ENCODE measurements at regions not wholly inside any gene's neighbourhood (a gene's known extent, or its start where the extent isn't known, plus 50 kb on each side); places are given as distances from the start of the nearest gene placed in this dataset.
"Not testable (repeated sequence)": the region's sequence is repeated elsewhere in the genome, so short reads cannot be mapped to it uniquely, and the experiment has no call there.

DNA sequence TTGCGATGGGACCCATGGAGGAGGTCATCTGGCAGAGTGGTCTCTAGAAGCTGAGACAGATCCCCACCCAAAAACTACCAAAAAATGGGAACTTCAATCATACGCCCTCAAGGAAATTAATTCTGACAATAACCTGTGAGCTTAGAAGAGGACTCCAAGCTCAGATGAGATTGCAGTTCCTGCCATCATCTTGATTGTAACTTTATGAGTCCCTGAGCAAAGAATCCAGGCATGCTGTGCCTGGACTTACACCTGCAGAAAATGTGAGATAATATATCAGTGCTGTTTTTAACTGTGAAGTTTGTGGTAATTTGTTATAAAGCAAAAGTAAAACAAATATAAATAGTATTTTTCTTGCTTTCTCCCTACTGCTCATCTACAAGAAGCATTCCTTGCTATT lies 299.6 kb upstream of the MBL2 start:
- no peak overlapping the region for H3K4me3 ChIP-seq (ENCODE audit: low read depth, low read length)
- TF ChIP-seq CTCF (conservative IDR thresholded peaks at IDR 0.05; ENCODE audit: low read depth, low read length): no peak
- no peak for DNase-seq (ENCODE audit: low read depth)

DNA sequence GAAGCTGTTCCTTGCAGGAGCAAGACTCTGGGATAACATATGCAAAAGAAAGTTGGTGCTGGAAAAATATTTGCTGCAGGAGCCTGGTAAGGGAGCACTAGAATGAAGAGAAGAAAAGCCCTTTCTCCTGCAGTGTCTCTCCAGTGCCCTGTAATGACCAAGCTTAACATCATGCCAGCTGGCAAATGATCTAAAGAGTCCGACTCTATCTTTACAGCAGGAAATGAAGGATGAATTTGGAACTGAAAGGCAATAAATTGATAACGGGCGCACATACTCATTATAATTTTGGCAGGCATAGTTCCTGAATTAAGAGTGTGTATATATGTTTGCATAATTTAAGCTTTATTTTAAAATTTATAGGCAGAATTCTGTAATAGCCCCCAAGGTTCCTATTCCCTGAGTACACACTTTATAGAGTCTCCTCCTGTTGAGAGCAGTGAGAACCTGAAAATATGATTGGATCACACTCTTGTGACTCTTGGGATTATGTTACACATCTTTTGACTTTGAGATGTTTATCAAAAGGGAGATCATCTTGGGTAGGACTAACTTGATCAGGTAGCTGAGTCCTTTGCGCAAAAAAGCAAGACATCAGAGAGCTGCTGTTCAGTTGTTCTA lies 299.0 kb upstream of the MBL2 start:
- TF ChIP-seq CTCF (conservative IDR thresholded peaks at IDR 0.05; ENCODE audit: low read depth, low read length): no peak
- H3K4me3 ChIP-seq (ENCODE audit: low read depth, low read length): no peak overlapping the region
- DNase-seq (ENCODE audit: low read depth): no peak

DNA sequence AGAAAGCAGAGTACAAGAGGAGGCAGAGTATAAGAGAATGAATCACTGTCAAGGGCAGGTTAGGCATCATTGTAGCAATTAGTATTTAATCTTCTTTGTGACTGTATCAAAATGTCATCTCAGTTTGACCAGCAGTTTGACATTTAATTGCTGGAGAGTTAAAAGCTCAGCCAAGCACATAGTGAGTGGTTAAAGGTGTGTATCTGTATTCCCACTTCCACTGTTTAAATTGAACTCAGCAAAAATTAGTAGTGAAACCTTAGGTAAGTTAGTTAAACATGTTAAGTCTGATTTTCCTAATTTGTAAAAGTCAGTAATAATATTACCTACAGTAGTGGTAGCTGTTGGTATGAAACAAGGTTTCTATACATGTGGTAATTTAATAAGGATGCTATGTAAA lies 296.4 kb upstream of the MBL2 start:
- H3K4me3 ChIP-seq (ENCODE audit: low read depth, low read length): no peak overlapping the region
- no peak for TF ChIP-seq CTCF (conservative IDR thresholded peaks at IDR 0.05; ENCODE audit: low read depth, low read length)
- no peak for DNase-seq (ENCODE audit: low read depth)

- no peak for DNase-seq (ENCODE audit: low read depth)
- no peak overlapping the region for H3K4me3 ChIP-seq (ENCODE audit: low read depth, low read length)
- no peak for TF ChIP-seq CTCF (conservative IDR thresholded peaks at IDR 0.05; ENCODE audit: low read depth, low read length)
These were observed 292.0 kb upstream of the MBL2 start for GRCh38 chr10:53064614-53065013.

DNA sequence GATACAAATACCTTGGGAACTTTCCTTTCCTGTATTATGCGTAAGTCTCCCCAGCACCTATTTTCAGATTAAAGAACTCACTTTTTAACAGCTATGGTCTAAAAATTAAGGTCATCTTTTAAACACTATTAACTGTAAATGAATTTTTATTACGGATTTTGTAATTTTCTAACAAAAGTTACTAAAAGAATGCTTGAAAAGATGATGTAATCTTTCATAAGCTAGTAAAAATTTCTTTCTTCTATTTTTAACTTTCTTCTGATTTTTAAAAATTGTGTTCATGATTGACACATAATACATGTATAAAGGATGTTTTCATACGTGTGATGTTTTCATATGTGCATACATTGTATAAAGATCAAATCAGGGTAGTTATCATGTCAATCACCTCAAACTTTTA lies 291.2 kb upstream of the MBL2 start:
- H3K4me3 ChIP-seq (ENCODE audit: low read depth, low read length): no peak overlapping the region
- DNase-seq (ENCODE audit: low read depth): no peak
- no peak for TF ChIP-seq CTCF (conservative IDR thresholded peaks at IDR 0.05; ENCODE audit: low read depth, low read length)

DNA sequence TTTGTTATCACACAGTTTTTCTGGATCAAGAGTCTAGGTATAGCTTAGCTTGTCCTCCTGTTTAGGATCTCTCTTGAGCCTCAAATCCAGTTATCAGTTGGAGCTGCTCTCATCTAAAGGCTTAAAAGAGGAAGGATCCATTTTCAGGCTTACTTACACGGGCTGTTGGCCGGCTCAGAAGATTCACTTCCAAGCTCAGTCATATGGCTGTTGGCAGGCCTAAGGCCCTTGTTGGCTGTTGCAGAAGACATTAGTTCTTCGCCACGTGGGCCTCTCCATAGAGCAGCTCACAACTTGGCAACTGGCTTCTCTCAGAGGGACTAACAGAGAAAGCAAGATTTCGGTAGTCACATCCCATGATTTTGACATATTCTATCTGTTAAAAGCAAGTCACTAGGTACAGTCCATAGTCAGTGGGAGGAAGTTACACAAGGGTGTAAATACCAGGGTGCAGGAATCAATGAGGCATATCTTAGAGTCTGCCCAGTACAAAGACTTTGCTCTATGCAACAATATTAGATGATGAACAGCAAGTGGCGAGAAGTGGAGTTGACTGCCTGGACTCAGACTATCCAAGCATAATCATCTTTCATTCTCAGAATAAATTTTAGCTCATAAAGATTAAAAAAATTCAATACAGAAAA lies 280.1 kb upstream of the MBL2 start:
- TF ChIP-seq CTCF (conservative IDR thresholded peaks at IDR 0.05; ENCODE audit: low read depth, low read length): no peak
- H3K4me3 ChIP-seq (ENCODE audit: low read depth, low read length): no peak overlapping the region
- no peak for DNase-seq (ENCODE audit: low read depth)

GRCh38 chr10:53045315-53045714 lies 272.7 kb upstream of the MBL2 start:
- H3K4me3 ChIP-seq (ENCODE audit: low read depth, low read length): no peak overlapping the region
- DNase-seq (ENCODE audit: low read depth): no peak
- no peak for TF ChIP-seq CTCF (conservative IDR thresholded peaks at IDR 0.05; ENCODE audit: low read depth, low read length)

DNA sequence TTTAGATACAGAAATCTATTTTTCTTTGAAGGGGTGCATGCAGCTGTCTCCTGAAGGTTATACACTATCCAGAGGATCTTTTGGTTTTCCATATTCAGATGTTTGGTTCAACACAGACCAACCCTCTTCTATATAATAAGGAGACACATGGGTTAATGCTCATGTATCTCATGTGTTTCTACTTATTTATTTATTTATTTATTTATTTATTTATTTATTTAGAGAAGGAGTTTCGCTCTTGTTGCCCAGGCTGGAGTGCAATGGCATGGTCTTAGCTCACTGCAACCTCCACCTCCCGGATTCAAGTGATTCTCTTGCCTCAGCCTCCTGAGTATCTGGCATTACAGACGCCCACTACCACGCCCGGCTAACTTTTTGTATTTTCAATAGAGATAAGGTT lies 263.2 kb upstream of the MBL2 start:
- H3K4me3 ChIP-seq (ENCODE audit: low read depth, low read length); DNase-seq (ENCODE audit: low read depth): not testable (repeated sequence)
